HUES48 (cell line): ENCODE measurements at regions not wholly inside any gene's neighbourhood (a gene's known extent, or its start where the extent isn't known, plus 50 kb on each side); places are given as distances from the start of the nearest gene placed in this dataset.

ENCODE experiments used
- H3K27ac ChIP-seq: one replicate; pipeline ENCODE4 v1.7.0; 2013; ENCODE audit warnings: low read depth, low read length, inconsistent platforms
- H3K27me3 ChIP-seq: 2 replicates; pipeline ENCODE4 v1.6.1; 2013; ENCODE audit warnings: mild to moderate bottlenecking, low read length; ENCODE audit not compliant: control insufficient read depth, insufficient read depth
- H3K36me3 ChIP-seq: 2 replicates; pipeline ENCODE4 v1.6.1; 2013; ENCODE audit warnings: low read length; ENCODE audit not compliant: control insufficient read depth, insufficient read depth
- H3K4me1 ChIP-seq: 2 replicates; pipeline ENCODE4 v1.6.1; 2013; ENCODE audit warnings: mild to moderate bottlenecking, low read length; ENCODE audit not compliant: control insufficient read depth, insufficient read depth
- H3K4me3 ChIP-seq: 2 replicates; pipeline ENCODE4 v1.5.1; 2013; ENCODE audit warnings: mild to moderate bottlenecking, low read depth, low read length
- H3K9ac ChIP-seq: 2 replicates; pipeline ENCODE4 v1.6.1; 2013; ENCODE audit warnings: mild to moderate bottlenecking, low read depth, low read length, moderate library complexity
- H3K9me3 ChIP-seq: 2 replicates; pipeline ENCODE4 v1.6.1; 2013; ENCODE audit warnings: low read length; ENCODE audit not compliant: control insufficient read depth, insufficient read depth

GRCh38 chr13:53238261-53238660, 209.6 kb downstream of the OLFM4 start:
- H3K4me3 ChIP-seq = no peak overlapping the region
- no peak overlapping the region for H3K27ac ChIP-seq
- no peaks in the 10 kb centered on the region for H3K36me3 ChIP-seq
- H3K27me3 ChIP-seq = no peaks in the 10 kb centered on the region
- H3K9me3 ChIP-seq = no peaks in the 10 kb centered on the region
- peaks cover 9% of the 10 kb centered on the region; the same call in 1 of the 2 replicates for H3K4me1 ChIP-seq
- no peak overlapping the region for H3K9ac ChIP-seq

- H3K27me3 ChIP-seq = no peaks in the 10 kb centered on the region; the same call in 1 of the 2 replicates
These were observed 211.9 kb downstream of the OLFM4 start for GRCh38 chr13:53240401-53241025.

GRCh38 chr13:53241891-53242348, 213.3 kb downstream of the OLFM4 start:
- no peaks in the 10 kb centered on the region; the same call in 1 of the 2 replicates for H3K27me3 ChIP-seq
- no peak overlapping the region for H3K4me3 ChIP-seq
- H3K9ac ChIP-seq = no peak overlapping the region
- H3K9me3 ChIP-seq = no peaks in the 10 kb centered on the region
- H3K4me1 ChIP-seq = peaks cover 9% of the 10 kb centered on the region; the same call in 1 of the 2 replicates
- H3K36me3 ChIP-seq = no peaks in the 10 kb centered on the region
- no peak overlapping the region for H3K27ac ChIP-seq

More at GRCh38 chr13:53240401-53241025, 211.9 kb downstream of the OLFM4 start:
- Histone ChIP-seq H3K36me3 (no peaks in the 10 kb centered on the region), H3K9ac (no peak overlapping the region), H3K4me3 (no peak overlapping the region), H3K9me3 (no peaks in the 10 kb centered on the region), H3K4me1 (peaks cover 9% of the 10 kb centered on the region; the same call in 1 of the 2 replicates), H3K27ac (no peak overlapping the region)

DNA sequence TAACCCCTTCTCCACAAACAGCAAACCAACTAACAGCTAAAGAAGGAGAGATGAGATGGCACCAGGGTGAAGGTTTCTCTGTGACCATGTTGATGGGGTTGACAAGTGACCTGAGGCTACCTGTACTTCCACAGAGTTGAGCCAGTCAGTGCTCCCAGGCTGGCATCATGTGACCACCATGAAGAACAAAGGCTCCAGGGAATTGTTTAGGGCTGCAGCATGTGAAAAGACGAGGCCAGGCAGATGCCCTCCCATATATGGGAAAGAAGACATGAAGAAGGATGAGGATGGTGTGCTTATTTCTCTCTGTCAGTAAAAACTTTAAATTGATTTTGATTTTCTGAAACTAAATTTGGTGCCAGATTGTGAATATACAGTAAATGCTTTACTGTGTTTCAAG, 220.6 kb downstream of the OLFM4 start:
- Histone ChIP-seq H3K4me1 (no peaks in the 10 kb centered on the region), H3K9me3 (no peaks in the 10 kb centered on the region), H3K27me3 (peaks cover 6% of the 10 kb centered on the region), H3K36me3 (no peaks in the 10 kb centered on the region), H3K4me3 (no peak overlapping the region), H3K9ac (no peak overlapping the region), H3K27ac (no peak overlapping the region)

DNA sequence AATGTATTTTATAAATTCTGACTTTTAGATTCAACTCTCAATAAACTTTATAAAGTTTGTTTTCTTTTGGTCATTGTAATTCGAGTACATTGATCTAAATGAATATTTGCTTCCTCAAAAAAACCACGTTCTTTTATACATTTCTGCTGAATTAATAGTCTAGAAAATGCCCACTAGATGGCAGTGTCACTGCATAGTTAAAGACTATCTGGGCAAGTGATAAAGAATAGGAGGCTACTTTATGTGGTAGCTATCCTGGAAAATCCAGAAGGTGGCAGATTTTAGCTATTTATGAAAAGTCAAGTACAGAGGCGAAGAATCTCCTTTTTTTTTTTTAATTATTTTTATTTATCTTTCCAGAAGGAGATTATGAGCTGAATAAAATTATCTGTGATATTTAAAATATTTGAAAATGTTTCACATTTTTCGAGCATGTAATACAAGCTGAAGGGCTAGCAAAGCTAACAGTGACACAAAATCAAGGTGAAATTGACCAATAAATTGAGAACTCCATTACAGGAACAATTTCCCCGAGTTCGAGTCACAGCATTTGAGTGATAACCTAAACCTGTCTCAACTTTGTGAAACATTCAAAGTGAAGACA, 221.8 kb downstream of the OLFM4 start:
- H3K27me3 ChIP-seq = peaks cover 9% of the 10 kb centered on the region
- no peak overlapping the region for H3K27ac ChIP-seq
- no peak overlapping the region for H3K4me3 ChIP-seq
- H3K9ac ChIP-seq = no peak overlapping the region
- H3K36me3 ChIP-seq = no peaks in the 10 kb centered on the region
- no peaks in the 10 kb centered on the region for H3K9me3 ChIP-seq
- H3K4me1 ChIP-seq = no peaks in the 10 kb centered on the region

- no peak overlapping the region for H3K27ac ChIP-seq
- no peak overlapping the region for H3K4me3 ChIP-seq
These were observed 222.4 kb downstream of the OLFM4 start for GRCh38 chr13:53250977-53251376.

GRCh38 chr13:53254500-53254899, 225.9 kb downstream of the OLFM4 start:
- Histone ChIP-seq H3K9me3 (no peaks in the 10 kb centered on the region), H3K9ac (no peak overlapping the region), H3K4me1 (no peaks in the 10 kb centered on the region), H3K4me3 (no peak overlapping the region), H3K36me3 (no peaks in the 10 kb centered on the region), H3K27me3 (peaks cover 4% of the 10 kb centered on the region; the same call in 1 of the 2 replicates), H3K27ac (no peak overlapping the region)

More at GRCh38 chr13:53250977-53251376, 222.4 kb downstream of the OLFM4 start:
- Histone ChIP-seq H3K4me1 (no peaks in the 10 kb centered on the region), H3K9ac (no peak overlapping the region), H3K36me3 (no peaks in the 10 kb centered on the region), H3K27me3 (peaks cover 9% of the 10 kb centered on the region), H3K9me3 (no peaks in the 10 kb centered on the region)

DNA sequence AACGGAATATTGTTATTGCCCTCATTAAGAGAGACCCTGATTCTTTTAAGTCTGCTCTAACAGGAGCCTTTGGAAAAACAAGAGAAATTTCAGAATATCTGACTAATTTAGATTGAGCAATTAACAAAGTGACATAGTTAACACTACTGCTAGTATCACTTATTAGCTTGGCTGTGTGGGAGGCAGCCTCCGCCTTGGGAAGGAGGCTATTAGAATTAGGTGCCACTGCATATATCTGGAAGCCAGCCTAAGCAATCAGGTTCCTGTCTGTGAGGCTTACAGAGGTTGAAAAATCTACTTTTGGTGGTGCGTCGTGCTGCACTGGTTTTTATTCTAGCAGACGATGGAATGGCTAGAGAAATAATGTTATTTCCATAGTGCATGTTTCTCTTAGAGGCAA, 227.2 kb downstream of the OLFM4 start:
- Histone ChIP-seq H3K27me3 (peaks cover 4% of the 10 kb centered on the region; the same call in 1 of the 2 replicates), H3K36me3 (no peaks in the 10 kb centered on the region), H3K4me1 (no peaks in the 10 kb centered on the region)

GRCh38 chr13:53260594-53260993, 232.0 kb downstream of the OLFM4 start:
- Histone ChIP-seq H3K36me3 (no peaks in the 10 kb centered on the region), H3K9me3 (no peaks in the 10 kb centered on the region), H3K27me3 (no peaks in the 10 kb centered on the region; the same call in 1 of the 2 replicates), H3K27ac (no peak overlapping the region), H3K4me1 (no peaks in the 10 kb centered on the region), H3K4me3 (no peak overlapping the region), H3K9ac (no peak overlapping the region)

More for the DNA sequence above, 227.2 kb downstream of the OLFM4 start:
- H3K4me3 ChIP-seq = no peak overlapping the region
- H3K9ac ChIP-seq = no peak overlapping the region
- H3K9me3 ChIP-seq = no peaks in the 10 kb centered on the region
- H3K27ac ChIP-seq = no peak overlapping the region

DNA sequence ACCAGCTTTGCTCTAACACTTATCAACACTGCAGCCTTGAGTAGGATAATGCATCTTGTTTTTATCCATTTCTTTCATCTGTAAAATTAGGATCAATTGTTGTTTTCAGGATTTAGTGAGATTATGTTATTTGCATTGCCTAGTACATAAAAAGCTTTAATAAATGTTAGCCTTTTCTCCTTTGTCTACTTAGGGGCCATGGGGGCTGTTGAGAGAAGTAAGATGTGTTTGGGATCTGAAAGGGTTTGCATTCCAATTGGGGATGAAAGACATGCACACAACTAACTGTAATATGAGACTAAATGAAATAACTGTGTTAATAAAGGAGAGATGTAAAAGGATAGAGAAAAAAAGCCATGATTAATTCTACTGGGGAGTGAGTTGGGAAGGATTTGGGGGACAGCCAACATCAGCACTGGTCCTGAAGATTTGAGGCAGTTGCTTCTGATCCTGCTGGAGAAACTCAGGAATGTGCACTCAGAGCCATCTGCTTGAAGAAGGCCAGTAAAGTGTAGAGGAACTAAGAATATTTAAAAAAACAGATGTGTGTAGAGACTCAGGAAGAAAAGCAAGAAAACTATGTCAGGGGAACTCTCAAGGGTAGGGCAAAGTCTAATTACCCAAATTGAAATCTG, 236.3 kb downstream of the OLFM4 start:
- no peak overlapping the region for H3K27ac ChIP-seq
- no peaks in the 10 kb centered on the region for H3K9me3 ChIP-seq
- no peak overlapping the region for H3K9ac ChIP-seq
- H3K4me3 ChIP-seq = no peak overlapping the region
- no peaks in the 10 kb centered on the region for H3K36me3 ChIP-seq
- H3K4me1 ChIP-seq = no peaks in the 10 kb centered on the region; the same call in 1 of the 2 replicates
- H3K27me3 ChIP-seq = peaks cover 15% of the 10 kb centered on the region

- Histone ChIP-seq H3K9ac (no peak overlapping the region), H3K4me1 (no peaks in the 10 kb centered on the region; the same call in 1 of the 2 replicates), H3K27me3 (peaks cover 34% of the 10 kb centered on the region), H3K27ac (no peak overlapping the region), H3K9me3 (no peaks in the 10 kb centered on the region), H3K4me3 (no peak overlapping the region), H3K36me3 (no peaks in the 10 kb centered on the region)
These were observed 238.1 kb downstream of the OLFM4 start for GRCh38 chr13:53266757-53267156.
